Glutamatergic neuron (in vitro differentiated cells): ENCODE measurements at regions not wholly inside any gene's neighbourhood (a gene's known extent, or its start where the extent isn't known, plus 50 kb on each side); places are given as distances from the start of the nearest gene placed in this dataset.

ENCODE experiments used
- DNase-seq: peaks from one replicate; pipeline ENCODE4 v3.0.0; 2022
- H3K27ac Mint-ChIP-seq: one replicate; pipeline ENCODE4 v1.8.0; 2020; ENCODE audit warnings: mild to moderate bottlenecking, mixed read lengths, inconsistent platforms; ENCODE audit not compliant: unreplicated experiment
- H3K27me3 Mint-ChIP-seq: one replicate; pipeline ENCODE4 v1.8.0; 2020; ENCODE audit warnings: mild to moderate bottlenecking, moderate library complexity, mixed read lengths, inconsistent platforms; ENCODE audit not compliant: unreplicated experiment
- H3K36me3 Mint-ChIP-seq: one replicate; pipeline ENCODE4 v1.8.0; 2020; ENCODE audit warnings: mild to moderate bottlenecking, mixed read lengths, inconsistent platforms; ENCODE audit not compliant: unreplicated experiment
- H3K4me1 Mint-ChIP-seq: one replicate; pipeline ENCODE4 v1.8.0; 2020; ENCODE audit warnings: mild to moderate bottlenecking, low read depth, mixed read lengths, inconsistent platforms; ENCODE audit not compliant: unreplicated experiment
- H3K4me3 Mint-ChIP-seq: one replicate; pipeline ENCODE4 v1.8.0; 2020; ENCODE audit warnings: mild to moderate bottlenecking, mixed read lengths, inconsistent platforms; ENCODE audit not compliant: unreplicated experiment
- H3K9me3 Mint-ChIP-seq: one replicate; pipeline ENCODE4 v1.8.0; 2020; ENCODE audit warnings: mild to moderate bottlenecking, moderate library complexity, mixed read lengths, inconsistent platforms; ENCODE audit not compliant: unreplicated experiment
- TF ChIP-seq, protein P1 (sequence below): fragments of 200-600 bp; sonication (generic); IDR thresholded peaks from one replicate; pipeline ENCODE4 v1.5.0; 2021; ENCODE audit not compliant: partially characterized antibody, unreplicated experiment

DNA sequence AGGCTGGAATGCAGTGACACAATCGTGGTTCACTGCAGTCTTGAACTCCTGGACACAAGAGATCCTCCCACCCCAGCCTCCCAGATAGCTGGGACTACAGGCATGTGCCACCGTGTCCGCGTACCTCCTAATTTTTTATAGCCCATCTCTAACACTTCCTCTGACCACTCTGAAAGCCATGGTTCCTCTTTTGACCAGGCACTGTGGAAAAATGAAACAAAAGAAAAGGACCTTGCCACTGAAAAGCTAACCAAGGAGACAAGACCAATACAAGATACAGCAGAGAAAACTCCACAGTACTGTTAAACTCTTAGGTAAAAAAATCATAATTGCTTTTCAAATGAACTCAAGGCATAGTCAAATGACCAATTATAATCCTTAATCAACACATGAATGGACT lies 233.3 kb downstream of the NEDD1 start:
- peaks cover 2% of the 10 kb centered on the region for H3K27me3 Mint-ChIP-seq
- DNase-seq, result no peak
- no peak overlapping the region for H3K4me3 Mint-ChIP-seq
- TF ChIP-seq, protein P1, sequence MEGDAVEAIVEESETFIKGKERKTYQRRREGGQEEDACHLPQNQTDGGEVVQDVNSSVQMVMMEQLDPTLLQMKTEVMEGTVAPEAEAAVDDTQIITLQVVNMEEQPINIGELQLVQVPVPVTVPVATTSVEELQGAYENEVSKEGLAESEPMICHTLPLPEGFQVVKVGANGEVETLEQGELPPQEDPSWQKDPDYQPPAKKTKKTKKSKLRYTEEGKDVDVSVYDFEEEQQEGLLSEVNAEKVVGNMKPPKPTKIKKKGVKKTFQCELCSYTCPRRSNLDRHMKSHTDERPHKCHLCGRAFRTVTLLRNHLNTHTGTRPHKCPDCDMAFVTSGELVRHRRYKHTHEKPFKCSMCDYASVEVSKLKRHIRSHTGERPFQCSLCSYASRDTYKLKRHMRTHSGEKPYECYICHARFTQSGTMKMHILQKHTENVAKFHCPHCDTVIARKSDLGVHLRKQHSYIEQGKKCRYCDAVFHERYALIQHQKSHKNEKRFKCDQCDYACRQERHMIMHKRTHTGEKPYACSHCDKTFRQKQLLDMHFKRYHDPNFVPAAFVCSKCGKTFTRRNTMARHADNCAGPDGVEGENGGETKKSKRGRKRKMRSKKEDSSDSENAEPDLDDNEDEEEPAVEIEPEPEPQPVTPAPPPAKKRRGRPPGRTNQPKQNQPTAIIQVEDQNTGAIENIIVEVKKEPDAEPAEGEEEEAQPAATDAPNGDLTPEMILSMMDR, result no peak
- no peaks in the 10 kb centered on the region for H3K36me3 Mint-ChIP-seq
- peaks cover 5% of the 10 kb centered on the region for H3K4me1 Mint-ChIP-seq
- H3K9me3 Mint-ChIP-seq, result peaks cover 1% of the 10 kb centered on the region
- H3K27ac Mint-ChIP-seq, result no peak overlapping the region

DNA sequence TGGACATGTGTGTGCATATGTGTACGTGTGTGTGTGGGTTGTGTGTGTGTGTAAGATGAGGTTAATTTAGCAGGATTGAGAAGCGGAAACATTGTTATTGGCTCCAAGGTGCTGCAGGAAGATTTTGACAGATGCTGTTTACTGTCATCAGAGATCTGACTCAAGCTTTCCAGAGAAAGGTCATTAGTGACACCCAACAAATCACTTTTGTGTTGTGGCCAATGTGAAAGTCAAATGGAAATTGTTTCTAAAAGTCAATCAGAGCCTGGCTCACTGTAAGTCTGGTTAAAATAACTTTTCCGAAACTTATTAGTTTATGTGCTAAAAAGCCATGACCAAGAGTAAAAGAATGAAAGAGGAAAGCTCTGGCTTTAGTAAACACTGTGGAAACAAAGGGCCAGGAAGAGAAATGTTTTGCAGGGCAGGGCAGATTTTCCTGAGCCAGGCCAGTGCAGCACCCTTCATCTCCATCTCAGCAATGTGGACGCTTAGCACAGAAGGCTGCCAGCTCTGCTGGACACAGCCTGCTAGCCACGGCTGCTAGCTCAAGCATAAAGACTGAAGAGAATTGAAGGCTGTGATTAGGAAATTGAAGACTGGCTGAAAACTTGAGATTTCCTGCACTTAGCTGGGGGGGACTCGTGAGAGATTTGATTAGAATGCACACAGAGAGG lies 235.8 kb downstream of the NEDD1 start:
- H3K4me3 Mint-ChIP-seq, result no peak overlapping the region
- TF ChIP-seq, protein P1, result no peak
- H3K9me3 Mint-ChIP-seq, result peaks cover 1% of the 10 kb centered on the region
- peak overlapping the region; percentile 62 for H3K27ac Mint-ChIP-seq
- no peaks in the 10 kb centered on the region for H3K36me3 Mint-ChIP-seq
- H3K4me1 Mint-ChIP-seq, result peaks cover 5% of the 10 kb centered on the region
- peak; percentile 32 for DNase-seq
- H3K27me3 Mint-ChIP-seq, result peaks cover 2% of the 10 kb centered on the region

DNA sequence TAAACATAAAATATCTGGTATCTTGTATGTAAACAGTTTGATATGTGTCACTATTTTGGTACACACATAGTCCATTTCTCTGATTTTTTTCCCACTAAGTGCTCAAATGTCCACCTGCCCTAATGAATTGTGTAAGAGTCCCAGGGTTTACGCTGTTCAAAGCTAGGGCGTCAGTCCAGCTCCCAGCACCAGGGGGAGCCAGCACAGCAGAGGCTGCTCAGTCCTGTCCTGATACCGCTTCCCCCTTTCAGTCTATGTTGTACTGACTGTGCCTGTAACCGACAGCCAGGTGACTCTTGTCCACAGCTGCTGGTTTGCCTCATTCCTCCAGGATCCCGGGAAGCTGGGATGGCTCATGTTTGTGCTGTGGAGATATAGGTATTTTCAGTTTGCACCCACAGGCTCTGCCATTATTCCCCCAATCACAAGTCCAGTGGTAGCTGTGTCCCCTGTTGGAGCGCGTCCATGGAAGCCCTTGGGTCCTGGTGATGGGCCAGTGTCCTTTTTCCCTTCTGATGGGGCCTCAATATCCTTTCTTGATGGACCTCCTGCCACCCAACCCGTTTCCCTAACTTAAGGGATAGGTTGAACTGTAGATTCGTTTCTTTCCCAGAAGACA lies 242.0 kb downstream of the NEDD1 start:
- H3K27ac Mint-ChIP-seq, result no peak overlapping the region
- H3K9me3 Mint-ChIP-seq, result no peaks in the 10 kb centered on the region
- no peaks in the 10 kb centered on the region for H3K36me3 Mint-ChIP-seq
- no peak overlapping the region for H3K4me3 Mint-ChIP-seq
- no peaks in the 10 kb centered on the region for H3K27me3 Mint-ChIP-seq
- TF ChIP-seq, protein P1, result peak; percentile 85
- DNase-seq, result peak; percentile 90
- no peaks in the 10 kb centered on the region for H3K4me1 Mint-ChIP-seq

DNA sequence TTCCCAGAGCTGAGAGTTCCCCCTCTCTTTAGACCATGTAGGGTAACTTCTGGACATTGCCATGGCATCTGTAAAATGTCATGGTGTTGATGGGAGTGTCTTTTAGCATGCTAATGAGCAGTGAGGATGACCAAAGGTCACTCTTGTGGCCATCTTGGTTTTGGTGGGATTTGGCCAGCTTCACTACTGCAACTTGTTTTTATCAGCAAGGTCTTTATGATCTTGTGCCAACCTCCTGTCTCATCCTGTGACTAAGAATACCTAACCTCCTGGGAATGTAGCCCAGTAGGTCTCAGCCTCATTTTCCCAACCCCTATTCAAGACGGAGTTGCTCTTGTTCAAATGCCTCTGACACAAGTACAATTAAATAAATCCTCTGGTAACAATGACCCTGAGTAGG lies 244.4 kb downstream of the NEDD1 start:
- H3K9me3 Mint-ChIP-seq, result peaks cover 2% of the 10 kb centered on the region
- H3K27me3 Mint-ChIP-seq, result no peaks in the 10 kb centered on the region
- no peaks in the 10 kb centered on the region for H3K4me1 Mint-ChIP-seq
- DNase-seq, result no peak
- no peak overlapping the region for H3K4me3 Mint-ChIP-seq
- TF ChIP-seq, protein P1, result no peak
- no peak overlapping the region for H3K27ac Mint-ChIP-seq
- H3K36me3 Mint-ChIP-seq, result no peaks in the 10 kb centered on the region

DNA sequence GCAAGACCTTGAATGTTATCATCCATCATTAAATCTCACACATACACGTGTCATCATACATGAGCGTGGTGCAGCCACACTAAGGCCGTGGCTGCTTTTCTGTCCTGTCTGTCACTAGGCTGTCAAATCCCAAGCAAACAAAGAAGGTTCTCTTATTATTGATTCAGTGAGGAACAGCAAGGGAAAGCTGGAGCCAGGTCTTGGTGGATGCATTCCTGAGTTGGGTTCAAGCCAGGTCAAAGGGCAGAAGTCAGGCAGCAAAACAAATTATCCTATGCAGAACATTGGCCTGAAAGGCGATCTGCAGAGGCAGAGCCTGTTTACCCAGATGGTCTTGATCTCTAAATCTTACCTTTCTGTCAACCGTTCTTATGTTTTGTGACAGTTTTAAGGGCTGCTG lies 252.3 kb downstream of the NEDD1 start:
- Mint-ChIP-seq H3K36me3 (no peaks in the 10 kb centered on the region), H3K4me1 (no peaks in the 10 kb centered on the region), H3K27me3 (peaks cover 4% of the 10 kb centered on the region), H3K4me3 (no peak overlapping the region), H3K27ac (no peak overlapping the region), H3K9me3 (peaks cover 2% of the 10 kb centered on the region)
- TF ChIP-seq, protein P1, result no peak
- no peak for DNase-seq
